ENCODE measurements at regions not wholly inside any gene's neighbourhood (a gene's known extent, or its start where the extent isn't known, plus 50 kb on each side); places are given as distances from the start of the nearest gene placed in this dataset.

DNA sequence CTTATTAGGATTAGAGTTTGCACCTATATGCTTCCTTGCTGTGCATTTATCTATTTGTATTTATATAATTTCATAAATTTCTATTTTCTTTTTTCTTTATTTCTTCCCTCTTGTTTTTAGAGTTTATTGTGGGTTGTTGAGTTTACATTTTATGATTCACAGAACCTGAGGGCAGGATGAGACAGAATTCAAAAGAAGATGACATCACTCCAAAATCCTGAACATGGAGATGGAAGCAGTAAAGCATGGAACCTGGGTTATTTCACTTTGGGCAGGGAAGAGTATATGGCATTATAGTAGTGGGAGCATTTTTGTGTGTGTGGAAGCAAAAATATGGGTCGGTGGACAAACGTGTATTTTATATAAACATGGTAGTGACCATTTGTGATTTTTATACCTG, 157.5 kb downstream of the RFX6 start:
- Histone ChIP-seq H3K9ac (ENCODE audit: insufficient read depth, low read depth, low read length) (no peak overlapping the region), H3K27me3 (ENCODE audit: control insufficient read depth in 1 of 2, insufficient read depth in 2 of 2, low read length in 2 of 2) (no peaks in the 10 kb centered on the region), H3K36me3 (replicated peaks in 1 of 2; ENCODE audit: control insufficient read depth in 1 of 2, insufficient read depth in 2 of 2, low read length in 2 of 2) (no peaks in the 10 kb centered on the region), H2AFZ (ENCODE audit: low read length) (no peak overlapping the region), H4K20me1 (ENCODE audit: insufficient read depth, low read length) (no peaks in the 10 kb centered on the region), H3K9me3 (ENCODE audit: low read length) (no peaks in the 10 kb centered on the region), H3K79me2 (ENCODE audit: insufficient read depth, low read length) (no peaks in the 10 kb centered on the region), H3K4me3 (replicated peaks in 1 of 3; ENCODE audit: insufficient read depth in 1 of 3, low read depth in 2 of 3, low read length in 3 of 3) (no peak overlapping the region), H3K4me2 (ENCODE audit: low read depth, low read length) (no peak overlapping the region), H3K4me1 (ENCODE audit: insufficient read depth, low read length) (no peaks in the 10 kb centered on the region), H3K27ac (ENCODE audit: extremely low read length, insufficient read depth, low read length) (no peak overlapping the region)
- FAIRE-seq: no peak
- no TSS peak for BruUV-seq (replicated peaks)
- intact Hi-C loops (cut with micrococcal nuclease; ENCODE audit: unreplicated experiment) (no loop called here), in situ Hi-C loops (cut with HindIII; ENCODE audit: extremely low pct_ligation_motif_present, low pct_unique_long_range_greater_than_20kb) (no loop called here)
- no peak for DNase-seq (ENCODE audit: low spot score)
- POLR2A ChIA-PET: no interaction called here
- TF ChIP-seq ATF7 (IDR thresholded peaks at IDR 0.05) (peak; percentile 80), ATF7 (CRISPR knock-in tag; IDR thresholded peaks at IDR 0.05) (no peak), TEAD2 (CRISPR knock-in tag; IDR thresholded peaks at IDR 0.05) (no peak)
- CTCF ChIA-PET (ENCODE audit: low intra/inter-chr PET ratio, low total read pairs): no interaction called here
- 2% methylated on average over 2 of the region's 2 CpGs for WGBS (ENCODE audit: low lambda C conversion rate)
- ATAC-seq: no peak

DNA sequence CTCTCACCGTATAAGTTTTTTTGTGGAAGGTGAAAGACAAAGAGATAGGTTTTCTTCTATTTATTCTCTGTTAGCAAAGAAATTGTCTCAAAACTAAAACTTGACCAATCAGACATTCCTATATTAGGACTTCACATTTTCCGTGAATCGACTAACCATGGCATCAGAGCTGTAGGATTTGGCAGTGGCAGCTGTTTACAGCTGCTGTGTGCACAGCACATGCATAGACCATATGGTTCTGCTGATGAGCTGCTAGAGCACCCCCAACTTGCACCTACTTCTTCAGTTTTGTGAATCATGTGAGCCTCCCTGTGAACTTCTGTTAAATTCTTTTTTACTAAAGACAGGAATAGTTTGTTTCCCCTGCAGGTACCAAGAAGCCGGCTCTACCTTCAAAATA, 157.9 kb downstream of the RFX6 start:
- H3K27me3 ChIP-seq (ENCODE audit: control insufficient read depth in 1 of 2, insufficient read depth in 2 of 2, low read length in 2 of 2): no peaks in the 10 kb centered on the region
- H3K4me2 ChIP-seq (ENCODE audit: low read depth, low read length): no peak overlapping the region
- no peak for ATAC-seq
- H3K27ac ChIP-seq (ENCODE audit: extremely low read length, insufficient read depth, low read length): no peak overlapping the region
- ChIA-PET POLR2A (no interaction called here), CTCF (ENCODE audit: low intra/inter-chr PET ratio, low total read pairs) (no interaction called here)
- in situ Hi-C loops (cut with HindIII; ENCODE audit: extremely low pct_ligation_motif_present, low pct_unique_long_range_greater_than_20kb) (no loop called here), intact Hi-C loops (cut with micrococcal nuclease; ENCODE audit: unreplicated experiment) (no loop called here)
- H4K20me1 ChIP-seq (ENCODE audit: insufficient read depth, low read length): no peaks in the 10 kb centered on the region
- no peaks in the 10 kb centered on the region for H3K9me3 ChIP-seq (ENCODE audit: low read length)
- H3K4me3 ChIP-seq (replicated peaks in 1 of 3; ENCODE audit: insufficient read depth in 1 of 3, low read depth in 2 of 3, low read length in 3 of 3): no peak overlapping the region
- no peaks in the 10 kb centered on the region for H3K36me3 ChIP-seq (replicated peaks in 1 of 2; ENCODE audit: control insufficient read depth in 1 of 2, insufficient read depth in 2 of 2, low read length in 2 of 2)
- H3K4me1 ChIP-seq (ENCODE audit: insufficient read depth, low read length): no peaks in the 10 kb centered on the region
- H3K9ac ChIP-seq (ENCODE audit: insufficient read depth, low read depth, low read length): no peak overlapping the region
- H2AFZ ChIP-seq (ENCODE audit: low read length): no peak overlapping the region
- 31% methylated on average over 4 of the region's 4 CpGs for WGBS (ENCODE audit: low lambda C conversion rate)
- no peak for FAIRE-seq
- no TSS peak for BruUV-seq (replicated peaks)
- no peaks in the 10 kb centered on the region for H3K79me2 ChIP-seq (ENCODE audit: insufficient read depth, low read length)
- TF ChIP-seq AGO2 (optimal IDR thresholded peaks at IDR 0.05; ENCODE audit: low read depth, low read length) (no peak), PAX8 (CRISPR knock-in tag; IDR thresholded peaks at IDR 0.05; ENCODE audit: borderline replicate concordance) (no peak), ZNF10 (CRISPR knock-in tag; IDR thresholded peaks at IDR 0.05; ENCODE audit: borderline replicate concordance, low read depth) (no peak), ZNF678 (CRISPR knock-in tag; IDR thresholded peaks at IDR 0.05) (no peak)
- TF ChIP-seq, protein P1, sequence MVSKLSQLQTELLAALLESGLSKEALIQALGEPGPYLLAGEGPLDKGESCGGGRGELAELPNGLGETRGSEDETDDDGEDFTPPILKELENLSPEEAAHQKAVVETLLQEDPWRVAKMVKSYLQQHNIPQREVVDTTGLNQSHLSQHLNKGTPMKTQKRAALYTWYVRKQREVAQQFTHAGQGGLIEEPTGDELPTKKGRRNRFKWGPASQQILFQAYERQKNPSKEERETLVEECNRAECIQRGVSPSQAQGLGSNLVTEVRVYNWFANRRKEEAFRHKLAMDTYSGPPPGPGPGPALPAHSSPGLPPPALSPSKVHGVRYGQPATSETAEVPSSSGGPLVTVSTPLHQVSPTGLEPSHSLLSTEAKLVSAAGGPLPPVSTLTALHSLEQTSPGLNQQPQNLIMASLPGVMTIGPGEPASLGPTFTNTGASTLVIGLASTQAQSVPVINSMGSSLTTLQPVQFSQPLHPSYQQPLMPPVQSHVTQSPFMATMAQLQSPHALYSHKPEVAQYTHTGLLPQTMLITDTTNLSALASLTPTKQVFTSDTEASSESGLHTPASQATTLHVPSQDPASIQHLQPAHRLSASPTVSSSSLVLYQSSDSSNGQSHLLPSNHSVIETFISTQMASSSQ (IDR thresholded peaks at IDR 0.05; ENCODE audit: low read depth): no peak
- TF ChIP-seq, protein P1 (CRISPR knock-in tag; IDR thresholded peaks at IDR 0.05; ENCODE audit: borderline replicate concordance): no peak
- TF ChIP-seq, protein P2, sequence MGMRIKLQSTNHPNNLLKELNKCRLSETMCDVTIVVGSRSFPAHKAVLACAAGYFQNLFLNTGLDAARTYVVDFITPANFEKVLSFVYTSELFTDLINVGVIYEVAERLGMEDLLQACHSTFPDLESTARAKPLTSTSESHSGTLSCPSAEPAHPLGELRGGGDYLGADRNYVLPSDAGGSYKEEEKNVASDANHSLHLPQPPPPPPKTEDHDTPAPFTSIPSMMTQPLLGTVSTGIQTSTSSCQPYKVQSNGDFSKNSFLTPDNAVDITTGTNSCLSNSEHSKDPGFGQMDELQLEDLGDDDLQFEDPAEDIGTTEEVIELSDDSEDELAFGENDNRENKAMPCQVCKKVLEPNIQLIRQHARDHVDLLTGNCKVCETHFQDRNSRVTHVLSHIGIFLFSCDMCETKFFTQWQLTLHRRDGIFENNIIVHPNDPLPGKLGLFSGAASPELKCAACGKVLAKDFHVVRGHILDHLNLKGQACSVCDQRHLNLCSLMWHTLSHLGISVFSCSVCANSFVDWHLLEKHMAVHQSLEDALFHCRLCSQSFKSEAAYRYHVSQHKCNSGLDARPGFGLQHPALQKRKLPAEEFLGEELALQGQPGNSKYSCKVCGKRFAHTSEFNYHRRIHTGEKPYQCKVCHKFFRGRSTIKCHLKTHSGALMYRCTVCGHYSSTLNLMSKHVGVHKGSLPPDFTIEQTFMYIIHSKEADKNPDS (CRISPR knock-in tag; IDR thresholded peaks at IDR 0.05): no peak
- no peak for DNase-seq (ENCODE audit: low spot score)

Data from HepG2 (cell line).